ENCODE measurements at regions not wholly inside any gene's neighbourhood (a gene's known extent, or its start where the extent isn't known, plus 50 kb on each side); places are given as distances from the start of the nearest gene placed in this dataset.

GRCh38 chr3:7913283-7913682 lies 588.3 kb upstream of the LMCD1 start:
- intact Hi-C loops (cut with DNase I, micrococcal nuclease), result no loop called here
- Histone ChIP-seq H3K27me3 (ENCODE audit: control insufficient read depth in 1 of 2, insufficient read depth in 2 of 2, low read length in 2 of 2) (no peaks in the 10 kb centered on the region), H3K27ac (ENCODE audit: low read depth in 1 of 2, low read length in 2 of 2) (no peak overlapping the region), H3K36me3 (ENCODE audit: insufficient read depth, low read length) (no peaks in the 10 kb centered on the region), H3K9me3 (ENCODE audit: control insufficient read depth in 1 of 2, insufficient read depth in 1 of 2, low read length in 2 of 2) (no peaks in the 10 kb centered on the region), H3K4me3 (ENCODE audit: low read length) (no peak overlapping the region), H3K4me1 (ENCODE audit: insufficient read depth, low read length) (peaks cover 4% of the 10 kb centered on the region)
- Mint-ChIP-seq H3K27ac (no peak overlapping the region), H3K9me3 (no peaks in the 10 kb centered on the region), H3K4me1 (ENCODE audit: low read depth) (peaks cover 8% of the 10 kb centered on the region), H3K4me3 (no peak overlapping the region), H3K36me3 (ENCODE audit: low read depth) (no peaks in the 10 kb centered on the region), H3K27me3 (no peaks in the 10 kb centered on the region)
- no peak for TF ChIP-seq CTCF (IDR thresholded peaks at IDR 0.05)
- ChIA-PET CTCF (no interaction called here), POLR2A (interaction anchor here (0.7 kb wide), 1 partner anchor 46 kb away, joined by 3 read pairs; no protein-coding TSS in a partner anchor)
- no peak for ATAC-seq (ENCODE audit: poor library complexity)
- no peak for DNase-seq

GRCh38 chr3:7915356-7915755 lies 586.3 kb upstream of the LMCD1 start:
- ChIA-PET CTCF (no interaction called here), POLR2A (no interaction called here)
- Histone ChIP-seq H3K27ac (ENCODE audit: low read depth in 1 of 2, low read length in 2 of 2) (no peak overlapping the region), H3K9me3 (ENCODE audit: control insufficient read depth in 1 of 2, insufficient read depth in 1 of 2, low read length in 2 of 2) (no peaks in the 10 kb centered on the region), H3K36me3 (ENCODE audit: insufficient read depth, low read length) (no peaks in the 10 kb centered on the region), H3K4me1 (ENCODE audit: insufficient read depth, low read length) (peaks cover 4% of the 10 kb centered on the region), H3K27me3 (ENCODE audit: control insufficient read depth in 1 of 2, insufficient read depth in 2 of 2, low read length in 2 of 2) (no peaks in the 10 kb centered on the region), H3K4me3 (ENCODE audit: low read length) (no peak overlapping the region)
- H3K36me3 Mint-ChIP-seq (ENCODE audit: low read depth), result no peaks in the 10 kb centered on the region
- H3K4me1 Mint-ChIP-seq (ENCODE audit: low read depth), result peaks cover 11% of the 10 kb centered on the region
- no peaks in the 10 kb centered on the region for H3K27me3 Mint-ChIP-seq
- no peak for DNase-seq
- intact Hi-C loops (cut with DNase I, micrococcal nuclease), result no loop called here
- ATAC-seq (ENCODE audit: poor library complexity), result no peak
- no peak overlapping the region for H3K4me3 Mint-ChIP-seq
- TF ChIP-seq CTCF (IDR thresholded peaks at IDR 0.05), result no peak
- H3K9me3 Mint-ChIP-seq, result no peaks in the 10 kb centered on the region
- H3K27ac Mint-ChIP-seq, result no peak overlapping the region

- intact Hi-C loops (cut with DNase I, micrococcal nuclease), result no loop called here
- Mint-ChIP-seq H3K4me3 (peak overlapping the region; percentile 11), H3K4me1 (ENCODE audit: low read depth) (peaks cover 11% of the 10 kb centered on the region), H3K27ac (no peak overlapping the region), H3K36me3 (ENCODE audit: low read depth) (no peaks in the 10 kb centered on the region), H3K9me3 (no peaks in the 10 kb centered on the region), H3K27me3 (no peaks in the 10 kb centered on the region)
- no peaks in the 10 kb centered on the region for H3K9me3 ChIP-seq (ENCODE audit: control insufficient read depth in 1 of 2, insufficient read depth in 1 of 2, low read length in 2 of 2)
- ATAC-seq (ENCODE audit: poor library complexity), result no peak
- H3K27me3 ChIP-seq (ENCODE audit: control insufficient read depth in 1 of 2, insufficient read depth in 2 of 2, low read length in 2 of 2), result no peaks in the 10 kb centered on the region
- no peak overlapping the region for H3K27ac ChIP-seq (ENCODE audit: low read depth in 1 of 2, low read length in 2 of 2)
- ChIA-PET CTCF (no interaction called here), POLR2A (no interaction called here)
- DNase-seq, result no peak
- H3K4me1 ChIP-seq (ENCODE audit: insufficient read depth, low read length), result peaks cover 4% of the 10 kb centered on the region
- no peak for TF ChIP-seq CTCF (IDR thresholded peaks at IDR 0.05)
- H3K36me3 ChIP-seq (ENCODE audit: insufficient read depth, low read length), result no peaks in the 10 kb centered on the region
- H3K4me3 ChIP-seq (ENCODE audit: low read length), result no peak overlapping the region
Observed at GRCh38 chr3:7917443-7918151, 584.0 kb upstream of the LMCD1 start.

All from CD4-positive, alpha-beta T cell (primary cell).